ENCODE measurements at regions not wholly inside any gene's neighbourhood (a gene's known extent, or its start where the extent isn't known, plus 50 kb on each side); places are given as distances from the start of the nearest gene placed in this dataset.

- TF ChIP-seq CTCF (IDR thresholded peaks at IDR 0.05; ENCODE audit: low read depth, low read length) (no peak), MAX (IDR thresholded peaks at IDR 0.05; ENCODE audit: low read depth, low read length) (no peak)
These were observed 109.0 kb downstream of the ZNF664 start for GRCh38 chr12:124082012-124082411.
